22Rv1 (cell line): ENCODE measurements at regions not wholly inside any gene's neighbourhood (a gene's known extent, or its start where the extent isn't known, plus 50 kb on each side); places are given as distances from the start of the nearest gene placed in this dataset.
"Not testable (repeated sequence)": the region's sequence is repeated elsewhere in the genome, so short reads cannot be mapped to it uniquely, and the experiment has no call there.

Experiments used
- CTCF ChIP-seq: fragments of 450-650 bp; IDR thresholded peaks from 2 replicates; pipeline ENCODE4 v1.5.1; 2017; ENCODE audit warnings: mild to moderate bottlenecking
- ZFX ChIP-seq: fragments of 450-650 bp; IDR thresholded peaks from 2 replicates; pipeline ENCODE4 v1.6.1; 2017; ENCODE audit warnings: antibody characterized with exemption, borderline replicate concordance

- TF ChIP-seq CTCF, ZFX: not testable (repeated sequence)
These were observed 156.1 kb downstream of the PRL start for GRCh38 chr6:22140736-22141135.
